ENCODE measurements at regions not wholly inside any gene's neighbourhood (a gene's known extent, or its start where the extent isn't known, plus 50 kb on each side); places are given as distances from the start of the nearest gene placed in this dataset.

DNA sequence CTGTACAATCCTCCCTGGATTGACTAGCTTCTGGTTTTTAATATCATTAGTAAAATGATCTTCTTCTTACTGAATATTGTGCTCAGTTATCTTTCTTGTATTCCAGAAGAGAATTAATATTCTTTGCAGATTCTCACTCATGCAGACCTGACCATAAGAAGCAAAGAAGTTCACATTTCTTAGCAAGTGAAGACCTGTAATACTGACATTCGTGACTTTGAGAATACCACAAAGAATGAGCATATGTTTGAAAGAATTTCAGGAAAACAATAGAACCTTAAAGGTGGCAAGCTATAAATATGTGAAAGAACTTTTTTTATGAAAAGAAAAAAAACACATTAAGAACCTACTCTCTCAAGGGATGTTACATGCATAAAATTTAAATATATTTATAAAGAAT lies 371.6 kb downstream of the JRKL start:
- Histone ChIP-seq H2BK120ac (ENCODE audit: low read depth, low read length) (no peak overlapping the region), H3K18ac (ENCODE audit: low read length) (no peak overlapping the region), H3K4me3 (ENCODE audit: low read length) (no peak overlapping the region), H3K36me3 (ENCODE audit: control insufficient read depth, insufficient read depth, low read length) (no peaks in the 10 kb centered on the region), H3K79me2 (ENCODE audit: control insufficient read depth, insufficient read depth, low read length) (no peaks in the 10 kb centered on the region), H3K4ac (ENCODE audit: low read depth, low read length) (no peak overlapping the region), H3K9ac (ENCODE audit: low read length) (no peak overlapping the region), H3K27ac (ENCODE audit: low read depth, low read length) (no peak overlapping the region), H2BK5ac (ENCODE audit: low read length) (no peak overlapping the region), H3K27me3 (ENCODE audit: insufficient read depth, low read length, poor library complexity) (no peaks in the 10 kb centered on the region), H3K4me1 (ENCODE audit: control insufficient read depth, low read depth, low read length) (no peaks in the 10 kb centered on the region), H4K8ac (ENCODE audit: low read depth, low read length) (no peak overlapping the region), H2BK15ac (replicated peaks; ENCODE audit: low read depth) (no peak overlapping the region), H3K79me1 (ENCODE audit: low read length) (no peaks in the 10 kb centered on the region), H2AK5ac (ENCODE audit: low read length) (no peak overlapping the region), H3K23ac (ENCODE audit: low read length) (no peak overlapping the region), H3K56ac (ENCODE audit: low read length) (no peak overlapping the region), H3K4me2 (ENCODE audit: low read length) (no peak overlapping the region), H4K5ac (ENCODE audit: low read length) (no peak overlapping the region)
- WGBS (ENCODE audit: extremely low coverage, insufficient coverage, low lambda C conversion rate), result no CpG with 5 or more reads among the region's 1 CpG
- DNase-seq, result no peak

GRCh38 chr11:96763244-96763643 lies 373.4 kb downstream of the JRKL start:
- DNase-seq, result no peak
- H3K79me2 ChIP-seq (ENCODE audit: control insufficient read depth, insufficient read depth, low read length), result no peaks in the 10 kb centered on the region
- H2BK5ac ChIP-seq (ENCODE audit: low read length), result no peak overlapping the region
- no peak overlapping the region for H2AK5ac ChIP-seq (ENCODE audit: low read length)
- H3K9ac ChIP-seq (ENCODE audit: low read length), result no peak overlapping the region
- no peak overlapping the region for H3K4me2 ChIP-seq (ENCODE audit: low read length)
- H3K4me3 ChIP-seq (ENCODE audit: low read length), result no peak overlapping the region
- H3K4me1 ChIP-seq (ENCODE audit: control insufficient read depth, low read depth, low read length), result no peaks in the 10 kb centered on the region
- no peak overlapping the region for H3K56ac ChIP-seq (ENCODE audit: low read length)
- H3K23ac ChIP-seq (ENCODE audit: low read length), result no peak overlapping the region
- H4K5ac ChIP-seq (ENCODE audit: low read length), result no peak overlapping the region
- H3K27ac ChIP-seq (ENCODE audit: low read depth, low read length), result no peak overlapping the region
- H3K18ac ChIP-seq (ENCODE audit: low read length), result no peak overlapping the region
- no CpG with 5 or more reads among the region's 3 CpGs for WGBS (ENCODE audit: extremely low coverage, insufficient coverage, low lambda C conversion rate)
- H3K79me1 ChIP-seq (ENCODE audit: low read length), result no peaks in the 10 kb centered on the region
- H2BK15ac ChIP-seq (replicated peaks; ENCODE audit: low read depth), result no peak overlapping the region
- no peaks in the 10 kb centered on the region for H3K36me3 ChIP-seq (ENCODE audit: control insufficient read depth, insufficient read depth, low read length)
- H4K8ac ChIP-seq (ENCODE audit: low read depth, low read length), result no peak overlapping the region
- H3K27me3 ChIP-seq (ENCODE audit: insufficient read depth, low read length, poor library complexity), result no peaks in the 10 kb centered on the region
- no peak overlapping the region for H3K4ac ChIP-seq (ENCODE audit: low read depth, low read length)
- H2BK120ac ChIP-seq (ENCODE audit: low read depth, low read length), result no peak overlapping the region

DNA sequence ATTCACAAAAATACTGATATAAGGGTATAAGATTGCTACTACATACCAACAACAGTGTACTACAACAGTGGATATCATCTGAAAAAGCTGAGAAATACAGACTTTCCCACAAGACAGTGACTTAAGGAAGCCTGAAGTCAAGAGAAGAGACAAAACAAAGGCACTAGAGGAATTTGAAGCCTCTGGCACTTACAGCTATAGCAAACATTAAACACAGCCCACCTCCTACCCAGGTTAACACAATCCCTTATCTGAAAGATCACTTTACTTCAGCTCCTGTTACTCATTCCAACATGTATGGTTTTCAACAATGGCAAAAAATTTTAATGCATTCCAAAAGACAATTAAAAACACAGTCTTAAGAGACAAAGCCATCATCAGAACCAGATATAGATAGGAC lies 388.5 kb downstream of the JRKL start:
- Histone ChIP-seq H2AK5ac (ENCODE audit: low read length) (no peak overlapping the region), H3K27ac (ENCODE audit: low read depth, low read length) (no peak overlapping the region), H3K79me1 (ENCODE audit: low read length) (no peaks in the 10 kb centered on the region), H4K8ac (ENCODE audit: low read depth, low read length) (no peak overlapping the region), H3K4me3 (ENCODE audit: low read length) (no peak overlapping the region), H3K4ac (ENCODE audit: low read depth, low read length) (no peak overlapping the region), H3K18ac (ENCODE audit: low read length) (no peak overlapping the region), H3K23ac (ENCODE audit: low read length) (no peak overlapping the region), H3K4me2 (ENCODE audit: low read length) (no peak overlapping the region), H3K36me3 (ENCODE audit: control insufficient read depth, insufficient read depth, low read length) (no peaks in the 10 kb centered on the region), H3K9ac (ENCODE audit: low read length) (no peak overlapping the region), H3K56ac (ENCODE audit: low read length) (no peak overlapping the region), H4K5ac (ENCODE audit: low read length) (no peak overlapping the region), H2BK15ac (replicated peaks; ENCODE audit: low read depth) (no peak overlapping the region), H3K4me1 (ENCODE audit: control insufficient read depth, low read depth, low read length) (no peaks in the 10 kb centered on the region), H2BK120ac (ENCODE audit: low read depth, low read length) (no peak overlapping the region), H2BK5ac (ENCODE audit: low read length) (no peak overlapping the region), H3K79me2 (ENCODE audit: control insufficient read depth, insufficient read depth, low read length) (no peaks in the 10 kb centered on the region), H3K27me3 (ENCODE audit: insufficient read depth, low read length, poor library complexity) (no peaks in the 10 kb centered on the region)
- peak; percentile 72 for DNase-seq

DNA sequence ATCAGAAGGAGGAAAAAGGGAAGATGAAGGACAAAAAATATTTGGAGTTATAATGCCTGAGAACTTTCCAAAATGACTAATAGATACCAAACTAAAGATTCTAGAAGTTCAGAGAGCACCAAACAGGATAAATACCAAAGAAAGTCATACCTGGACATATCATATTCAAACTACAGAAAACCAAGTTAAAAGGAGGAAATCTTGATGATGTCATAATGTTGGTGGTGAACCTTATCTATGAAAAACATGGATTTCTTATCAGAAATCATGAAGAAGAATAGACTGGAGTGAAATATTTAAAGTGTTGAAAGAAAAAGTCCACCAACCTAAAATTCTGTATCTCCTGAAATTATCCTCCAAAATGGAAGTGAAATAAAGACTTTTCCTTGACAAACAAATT lies 389.2 kb downstream of the JRKL start:
- Histone ChIP-seq H3K79me2 (ENCODE audit: control insufficient read depth, insufficient read depth, low read length) (no peaks in the 10 kb centered on the region), H2BK5ac (ENCODE audit: low read length) (no peak overlapping the region), H4K5ac (ENCODE audit: low read length) (no peak overlapping the region), H3K4ac (ENCODE audit: low read depth, low read length) (no peak overlapping the region), H3K4me2 (ENCODE audit: low read length) (no peak overlapping the region), H3K9ac (ENCODE audit: low read length) (no peak overlapping the region), H3K36me3 (ENCODE audit: control insufficient read depth, insufficient read depth, low read length) (no peaks in the 10 kb centered on the region), H3K79me1 (ENCODE audit: low read length) (no peaks in the 10 kb centered on the region), H3K27me3 (ENCODE audit: insufficient read depth, low read length, poor library complexity) (no peaks in the 10 kb centered on the region), H2BK120ac (ENCODE audit: low read depth, low read length) (no peak overlapping the region), H3K4me1 (ENCODE audit: control insufficient read depth, low read depth, low read length) (no peaks in the 10 kb centered on the region), H4K8ac (ENCODE audit: low read depth, low read length) (no peak overlapping the region), H3K56ac (ENCODE audit: low read length) (no peak overlapping the region), H3K23ac (ENCODE audit: low read length) (no peak overlapping the region), H3K4me3 (ENCODE audit: low read length) (no peak overlapping the region), H3K18ac (ENCODE audit: low read length) (no peak overlapping the region), H2AK5ac (ENCODE audit: low read length) (no peak overlapping the region), H3K27ac (ENCODE audit: low read depth, low read length) (no peak overlapping the region), H2BK15ac (replicated peaks; ENCODE audit: low read depth) (no peak overlapping the region)
- no peak for DNase-seq

- Histone ChIP-seq H3K79me1 (ENCODE audit: low read length) (no peaks in the 10 kb centered on the region), H2AK5ac (ENCODE audit: low read length) (no peak overlapping the region), H2BK120ac (ENCODE audit: low read depth, low read length) (no peak overlapping the region), H3K4me2 (ENCODE audit: low read length) (no peak overlapping the region), H3K27ac (ENCODE audit: low read depth, low read length) (no peak overlapping the region), H3K79me2 (ENCODE audit: control insufficient read depth, insufficient read depth, low read length) (no peaks in the 10 kb centered on the region), H3K56ac (ENCODE audit: low read length) (no peak overlapping the region), H3K4me3 (ENCODE audit: low read length) (no peak overlapping the region), H2BK5ac (ENCODE audit: low read length) (no peak overlapping the region), H3K18ac (ENCODE audit: low read length) (no peak overlapping the region), H3K23ac (ENCODE audit: low read length) (no peak overlapping the region), H3K9ac (ENCODE audit: low read length) (no peak overlapping the region), H2BK15ac (replicated peaks; ENCODE audit: low read depth) (no peak overlapping the region), H3K4ac (ENCODE audit: low read depth, low read length) (no peak overlapping the region), H3K4me1 (ENCODE audit: control insufficient read depth, low read depth, low read length) (no peaks in the 10 kb centered on the region), H4K5ac (ENCODE audit: low read length) (no peak overlapping the region), H3K36me3 (ENCODE audit: control insufficient read depth, insufficient read depth, low read length) (no peaks in the 10 kb centered on the region), H3K27me3 (ENCODE audit: insufficient read depth, low read length, poor library complexity) (no peaks in the 10 kb centered on the region), H4K8ac (ENCODE audit: low read depth, low read length) (no peak overlapping the region)
- no CpG with 5 or more reads among the region's 1 CpG for WGBS (ENCODE audit: extremely low coverage, insufficient coverage, low lambda C conversion rate)
- no peak for DNase-seq
Observed at GRCh38 chr11:96781082-96781481, 391.3 kb downstream of the JRKL start.

GRCh38 chr11:96782632-96783031 lies 392.8 kb downstream of the JRKL start:
- no peak overlapping the region for H3K4me2 ChIP-seq (ENCODE audit: low read length)
- no peak overlapping the region for H2BK5ac ChIP-seq (ENCODE audit: low read length)
- H2BK15ac ChIP-seq (replicated peaks; ENCODE audit: low read depth), result no peak overlapping the region
- H3K79me2 ChIP-seq (ENCODE audit: control insufficient read depth, insufficient read depth, low read length), result no peaks in the 10 kb centered on the region
- no peak overlapping the region for H3K23ac ChIP-seq (ENCODE audit: low read length)
- H3K4me3 ChIP-seq (ENCODE audit: low read length), result no peak overlapping the region
- no peaks in the 10 kb centered on the region for H3K36me3 ChIP-seq (ENCODE audit: control insufficient read depth, insufficient read depth, low read length)
- no CpG with 5 or more reads among the region's 2 CpGs for WGBS (ENCODE audit: extremely low coverage, insufficient coverage, low lambda C conversion rate)
- no peaks in the 10 kb centered on the region for H3K27me3 ChIP-seq (ENCODE audit: insufficient read depth, low read length, poor library complexity)
- H3K27ac ChIP-seq (ENCODE audit: low read depth, low read length), result no peak overlapping the region
- H2AK5ac ChIP-seq (ENCODE audit: low read length), result no peak overlapping the region
- no peaks in the 10 kb centered on the region for H3K79me1 ChIP-seq (ENCODE audit: low read length)
- H3K4me1 ChIP-seq (ENCODE audit: control insufficient read depth, low read depth, low read length), result no peaks in the 10 kb centered on the region
- no peak overlapping the region for H2BK120ac ChIP-seq (ENCODE audit: low read depth, low read length)
- no peak overlapping the region for H4K8ac ChIP-seq (ENCODE audit: low read depth, low read length)
- H3K4ac ChIP-seq (ENCODE audit: low read depth, low read length), result no peak overlapping the region
- DNase-seq, result no peak
- no peak overlapping the region for H3K18ac ChIP-seq (ENCODE audit: low read length)
- H4K5ac ChIP-seq (ENCODE audit: low read length), result no peak overlapping the region
- no peak overlapping the region for H3K56ac ChIP-seq (ENCODE audit: low read length)
- no peak overlapping the region for H3K9ac ChIP-seq (ENCODE audit: low read length)

All from mesendoderm (in vitro differentiated cells).